IgD-negative memory B cell (primary cell): ENCODE measurements at regions not wholly inside any gene's neighbourhood (a gene's known extent, or its start where the extent isn't known, plus 50 kb on each side); places are given as distances from the start of the nearest gene placed in this dataset.

Experiments used
- H3K27ac Mint-ChIP-seq, 3 donors: one replicate each; pipeline ENCODE4 v1.8.0; 2020 to 2022; ENCODE audit warnings: mild to moderate bottlenecking in 3 of 3, mixed read lengths in 3 of 3, moderate library complexity in 1 of 3
- H3K27me3 Mint-ChIP-seq: one replicate; pipeline ENCODE4 v1.8.0; 2021; ENCODE audit warnings: mixed read lengths
- H3K36me3 Mint-ChIP-seq: one replicate; pipeline ENCODE4 v1.8.0; 2020; ENCODE audit warnings: mild to moderate bottlenecking, mixed read lengths
- H3K4me1 Mint-ChIP-seq, 3 donors: one replicate each; pipeline ENCODE4 v1.8.0; 2020 to 2022; ENCODE audit warnings: mixed read lengths in 3 of 3, mild to moderate bottlenecking in 1 of 3
- H3K4me3 Mint-ChIP-seq, 4 donors: one replicate each; pipeline ENCODE4 v1.8.0; 2020 to 2022; ENCODE audit warnings: mild to moderate bottlenecking in 4 of 4, mixed read lengths in 4 of 4, moderate library complexity in 3 of 4
- H3K9me3 Mint-ChIP-seq, 3 donors: one replicate each; pipeline ENCODE4 v1.8.0; 2020 to 2021; ENCODE audit warnings: mixed read lengths in 3 of 3, mild to moderate bottlenecking in 1 of 3

GRCh38 chr1:172976222-172977041, 74.3 kb downstream of the TNFSF18 start:
- Mint-ChIP-seq H3K27ac (no peak overlapping the region), H3K36me3 (no peaks in the 10 kb centered on the region), H3K9me3 (no peaks in the 10 kb centered on the region), H3K4me1 (peaks cover 0 to 2% (median 0%) of the 10 kb centered on the region in 3 donors), H3K4me3 (no peak overlapping the region), H3K27me3 (no peaks in the 10 kb centered on the region)

GRCh38 chr1:172977296-172978017, 73.3 kb downstream of the TNFSF18 start:
- H3K27ac Mint-ChIP-seq, result no peak overlapping the region
- H3K36me3 Mint-ChIP-seq, result no peaks in the 10 kb centered on the region
- H3K27me3 Mint-ChIP-seq, result no peaks in the 10 kb centered on the region
- no peak overlapping the region for H3K4me3 Mint-ChIP-seq
- H3K9me3 Mint-ChIP-seq, result no peaks in the 10 kb centered on the region
- H3K4me1 Mint-ChIP-seq, result peaks cover 0 to 2% (median 0%) of the 10 kb centered on the region in 3 donors

GRCh38 chr1:172978595-172978994, 72.1 kb downstream of the TNFSF18 start:
- peaks cover 0 to 2% (median 0%) of the 10 kb centered on the region in 3 donors for H3K4me1 Mint-ChIP-seq
- no peaks in the 10 kb centered on the region for H3K36me3 Mint-ChIP-seq
- no peak overlapping the region for H3K27ac Mint-ChIP-seq
- H3K4me3 Mint-ChIP-seq, result no peak overlapping the region
- H3K27me3 Mint-ChIP-seq, result no peaks in the 10 kb centered on the region
- no peaks in the 10 kb centered on the region for H3K9me3 Mint-ChIP-seq

DNA sequence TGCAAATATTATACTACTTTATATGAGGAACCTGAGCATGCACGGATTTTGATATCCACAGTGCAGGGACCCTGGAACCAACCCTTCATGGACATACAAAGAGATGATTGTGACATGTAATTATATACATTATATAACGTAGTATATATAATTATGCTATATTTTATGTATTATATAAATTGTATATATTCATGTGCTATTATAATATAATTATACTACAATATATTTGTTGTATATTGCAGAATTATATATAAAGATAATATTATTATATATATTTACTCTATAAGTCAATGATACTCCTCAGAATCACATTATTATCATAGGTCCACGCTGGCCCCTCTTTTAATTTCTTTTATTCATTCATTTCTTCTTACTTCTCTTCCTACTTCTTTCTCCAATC, 70.9 kb downstream of the TNFSF18 start:
- H3K4me1 Mint-ChIP-seq, result peaks cover 0 to 2% (median 0%) of the 10 kb centered on the region in 3 donors
- no peaks in the 10 kb centered on the region for H3K27me3 Mint-ChIP-seq
- H3K9me3 Mint-ChIP-seq, result no peaks in the 10 kb centered on the region
- H3K4me3 Mint-ChIP-seq, result no peak overlapping the region
- H3K27ac Mint-ChIP-seq, result no peak overlapping the region
- no peaks in the 10 kb centered on the region for H3K36me3 Mint-ChIP-seq

DNA sequence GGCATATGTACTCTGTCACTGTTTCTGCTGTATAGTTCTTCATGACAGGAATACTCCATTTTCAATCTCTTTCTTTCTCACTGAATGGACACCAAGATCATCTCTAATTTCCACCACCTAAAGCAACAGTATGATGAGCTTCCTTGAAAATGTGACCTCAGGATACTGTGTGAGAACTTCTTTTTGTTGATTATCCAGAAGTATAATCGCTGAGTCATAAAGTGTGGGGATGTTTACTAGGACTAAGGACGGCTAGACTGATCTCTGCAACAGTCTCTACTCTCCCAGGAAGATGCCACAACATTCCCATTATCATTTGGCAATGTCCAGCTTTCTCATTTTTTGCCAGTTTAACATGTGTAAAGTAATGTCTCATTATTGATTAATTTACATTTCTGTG, 70.3 kb downstream of the TNFSF18 start:
- Mint-ChIP-seq H3K4me3 (no peak overlapping the region), H3K27ac (no peak overlapping the region), H3K27me3 (no peaks in the 10 kb centered on the region), H3K36me3 (no peaks in the 10 kb centered on the region), H3K9me3 (no peaks in the 10 kb centered on the region), H3K4me1 (peaks cover 0 to 2% (median 0%) of the 10 kb centered on the region in 3 donors)

DNA sequence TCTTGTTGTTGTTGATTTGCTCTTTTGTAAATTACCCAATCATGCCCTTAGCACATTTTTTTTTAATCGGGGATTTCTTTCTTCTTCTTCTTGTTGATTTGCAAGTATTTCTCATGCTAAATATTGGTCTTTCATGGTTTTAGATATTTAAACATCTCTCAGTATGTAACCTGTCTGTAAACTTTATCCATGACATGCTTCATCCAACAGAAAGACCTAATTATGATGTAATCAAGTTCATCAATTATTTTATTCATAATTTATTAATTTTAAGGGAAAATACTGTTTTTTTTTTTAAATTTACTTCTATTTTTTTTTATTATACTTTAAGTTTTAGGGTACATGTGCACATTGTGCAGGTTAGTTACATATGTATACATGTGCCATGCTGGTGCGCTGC, 69.8 kb downstream of the TNFSF18 start:
- Mint-ChIP-seq H3K4me1 (peaks cover 0 to 2% (median 0%) of the 10 kb centered on the region in 3 donors), H3K4me3 (no peak overlapping the region), H3K36me3 (no peaks in the 10 kb centered on the region), H3K9me3 (no peaks in the 10 kb centered on the region), H3K27me3 (no peaks in the 10 kb centered on the region), H3K27ac (no peak overlapping the region)
